ENCODE measurements at regions not wholly inside any gene's neighbourhood (a gene's known extent, or its start where the extent isn't known, plus 50 kb on each side); places are given as distances from the start of the nearest gene placed in this dataset.

GRCh38 chr2:173419506-173419905 is 64.8 kb downstream of the CDCA7 start:
- no peak for DNase-seq

- DNase-seq = no peak
Observed at GRCh38 chr2:173424886-173425285, 70.2 kb downstream of the CDCA7 start.

GRCh38 chr2:173427887-173428668 is 73.4 kb downstream of the CDCA7 start:
- peak in 1 of 2 experiments; percentile 32 for DNase-seq

- DNase-seq = no peak
Observed at GRCh38 chr2:173431191-173431590, 76.5 kb downstream of the CDCA7 start.

- no peak for DNase-seq
Observed at GRCh38 chr2:173432049-173432754, 77.5 kb downstream of the CDCA7 start.

GRCh38 chr2:173434762-173435569 is 80.3 kb downstream of the CDCA7 start:
- peak; percentile 38 to 65 for DNase-seq

- DNase-seq = no peak
Observed at GRCh38 chr2:173435574-173435973, 80.9 kb downstream of the CDCA7 start.

GRCh38 chr2:173436088-173436487 is 81.4 kb downstream of the CDCA7 start:
- no peak for DNase-seq

- peak; percentile 18 to 71 for DNase-seq
Observed at GRCh38 chr2:173441222-173441621, 86.5 kb downstream of the CDCA7 start.

GRCh38 chr2:173442542-173442941 is 87.9 kb downstream of the CDCA7 start:
- no peak for DNase-seq

GRCh38 chr2:173446722-173447121 is 92.0 kb downstream of the CDCA7 start:
- no peak for DNase-seq

GRCh38 chr2:173448938-173449471 is 94.3 kb downstream of the CDCA7 start:
- DNase-seq = peak; percentile 86 to 95

- DNase-seq = no peak
Observed at GRCh38 chr2:173451118-173451517, 96.4 kb downstream of the CDCA7 start.

- DNase-seq = no peak
Observed at GRCh38 chr2:173451941-173452340, 97.3 kb downstream of the CDCA7 start.

- DNase-seq = no peak
Observed at GRCh38 chr2:173452416-173452815, 97.7 kb downstream of the CDCA7 start.

GRCh38 chr2:173456960-173457359 is 102.3 kb downstream of the CDCA7 start:
- DNase-seq = no peak

- DNase-seq = no peak
Observed at GRCh38 chr2:173457366-173457765, 102.7 kb downstream of the CDCA7 start.

GRCh38 chr2:173458991-173459780 is 104.5 kb downstream of the CDCA7 start:
- DNase-seq = no peak

- DNase-seq = peak; percentile 5 to 57
Observed at GRCh38 chr2:173462892-173463840, 108.5 kb downstream of the CDCA7 start.

GRCh38 chr2:173463846-173464245 is 109.2 kb downstream of the CDCA7 start:
- DNase-seq = no peak

- no peak for DNase-seq
Observed at GRCh38 chr2:173467751-173468150, 113.1 kb downstream of the CDCA7 start.
